ENCODE measurements at regions not wholly inside any gene's neighbourhood (a gene's known extent, or its start where the extent isn't known, plus 50 kb on each side); places are given as distances from the start of the nearest gene placed in this dataset.

GRCh38 chr14:98122527-98122926 lies 1149.5 kb downstream of the BCL11B start:
- no CpG with 5 or more reads among the region's 4 CpGs for WGBS (ENCODE audit: extremely low coverage, insufficient coverage, insufficient read length)
- H2BK12ac ChIP-seq (ENCODE audit: low read length), result no peak overlapping the region
- H3K9me3 ChIP-seq (ENCODE audit: insufficient read depth, low read depth, low read length), result peaks cover 2% of the 10 kb centered on the region
- H3K4me3 ChIP-seq (ENCODE audit: low read depth, low read length), result no peak overlapping the region
- no peaks in the 10 kb centered on the region for H3K36me3 ChIP-seq (ENCODE audit: control insufficient read depth in 1 of 2, insufficient read depth in 2 of 2, low read length in 2 of 2)
- no peak for DNase-seq
- H2AFZ ChIP-seq (ENCODE audit: insufficient read depth, low read length, poor library complexity), result no peak overlapping the region
- no peaks in the 10 kb centered on the region for H3K79me1 ChIP-seq (ENCODE audit: low read length)
- H3K27ac ChIP-seq (ENCODE audit: low read depth, low read length), result no peak overlapping the region
- H2AK5ac ChIP-seq (ENCODE audit: low read length), result no peak overlapping the region
- H4K12ac ChIP-seq (ENCODE audit: low read depth, low read length), result no peak overlapping the region
- no peak overlapping the region for H3K18ac ChIP-seq (ENCODE audit: low read length)
- H4K8ac ChIP-seq (ENCODE audit: low read depth, low read length), result no peak overlapping the region
- no peaks in the 10 kb centered on the region for H3K27me3 ChIP-seq (ENCODE audit: insufficient read depth, low read length)
- no peak overlapping the region for H3K4ac ChIP-seq (ENCODE audit: low read depth, low read length)
- no peak overlapping the region for H3K23ac ChIP-seq (ENCODE audit: low read length)
- H3K14ac ChIP-seq (ENCODE audit: low read length), result no peak overlapping the region
- H3K4me2 ChIP-seq (ENCODE audit: low read length), result no peak overlapping the region
- no peak overlapping the region for H2BK120ac ChIP-seq (ENCODE audit: insufficient read depth, low read length, poor library complexity)
- no peak overlapping the region for H2BK5ac ChIP-seq (ENCODE audit: low read depth, low read length, poor library complexity)
- no peak overlapping the region for H3K9ac ChIP-seq (ENCODE audit: low read length)
- no peaks in the 10 kb centered on the region for H3K79me2 ChIP-seq (ENCODE audit: control insufficient read depth, insufficient read depth, low read length, poor library complexity)
- H3K4me1 ChIP-seq (ENCODE audit: control insufficient read depth in 1 of 2, insufficient read depth in 2 of 2, low read length in 2 of 2), result no peaks in the 10 kb centered on the region
- H4K91ac ChIP-seq (ENCODE audit: low read depth, low read length), result no peak overlapping the region

GRCh38 chr14:98130691-98131090 lies 1141.3 kb downstream of the BCL11B start:
- Histone ChIP-seq H2BK12ac (ENCODE audit: low read length) (no peak overlapping the region), H4K91ac (ENCODE audit: low read depth, low read length) (no peak overlapping the region), H3K4me1 (ENCODE audit: control insufficient read depth in 1 of 2, insufficient read depth in 2 of 2, low read length in 2 of 2) (no peaks in the 10 kb centered on the region), H3K9me3 (ENCODE audit: insufficient read depth, low read depth, low read length) (no peaks in the 10 kb centered on the region), H4K12ac (ENCODE audit: low read depth, low read length) (no peak overlapping the region), H3K27me3 (ENCODE audit: insufficient read depth, low read length) (no peaks in the 10 kb centered on the region), H3K4me3 (ENCODE audit: low read depth, low read length) (no peak overlapping the region), H3K4me2 (ENCODE audit: low read length) (no peak overlapping the region), H3K4ac (ENCODE audit: low read depth, low read length) (no peak overlapping the region), H2BK5ac (ENCODE audit: low read depth, low read length, poor library complexity) (no peak overlapping the region), H3K36me3 (ENCODE audit: control insufficient read depth in 1 of 2, insufficient read depth in 2 of 2, low read length in 2 of 2) (no peaks in the 10 kb centered on the region), H3K9ac (ENCODE audit: low read length) (no peak overlapping the region), H3K27ac (ENCODE audit: low read depth, low read length) (no peak overlapping the region), H3K23ac (ENCODE audit: low read length) (no peak overlapping the region), H2AFZ (ENCODE audit: insufficient read depth, low read length, poor library complexity) (no peak overlapping the region), H2AK5ac (ENCODE audit: low read length) (no peak overlapping the region), H3K14ac (ENCODE audit: low read length) (no peak overlapping the region), H3K18ac (ENCODE audit: low read length) (no peak overlapping the region), H2BK120ac (ENCODE audit: insufficient read depth, low read length, poor library complexity) (no peak overlapping the region), H3K79me2 (ENCODE audit: control insufficient read depth, insufficient read depth, low read length, poor library complexity) (no peaks in the 10 kb centered on the region), H3K79me1 (ENCODE audit: low read length) (no peaks in the 10 kb centered on the region), H4K8ac (ENCODE audit: low read depth, low read length) (no peak overlapping the region)
- no CpG with 5 or more reads among the region's 2 CpGs for WGBS (ENCODE audit: extremely low coverage, insufficient coverage, insufficient read length)
- peak in 1 of 2 donors; percentile 4 for DNase-seq

- Histone ChIP-seq H2AFZ (ENCODE audit: insufficient read depth, low read length, poor library complexity) (no peak overlapping the region), H3K79me1 (ENCODE audit: low read length) (no peaks in the 10 kb centered on the region), H2BK120ac (ENCODE audit: insufficient read depth, low read length, poor library complexity) (no peak overlapping the region), H3K4me1 (ENCODE audit: control insufficient read depth in 1 of 2, insufficient read depth in 2 of 2, low read length in 2 of 2) (no peaks in the 10 kb centered on the region), H3K4ac (ENCODE audit: low read depth, low read length) (no peak overlapping the region), H3K4me2 (ENCODE audit: low read length) (no peak overlapping the region), H3K14ac (ENCODE audit: low read length) (no peak overlapping the region), H2BK5ac (ENCODE audit: low read depth, low read length, poor library complexity) (no peak overlapping the region), H3K18ac (ENCODE audit: low read length) (no peak overlapping the region), H3K36me3 (ENCODE audit: control insufficient read depth in 1 of 2, insufficient read depth in 2 of 2, low read length in 2 of 2) (no peaks in the 10 kb centered on the region), H3K4me3 (ENCODE audit: low read depth, low read length) (no peak overlapping the region), H4K12ac (ENCODE audit: low read depth, low read length) (no peak overlapping the region), H2AK5ac (ENCODE audit: low read length) (no peak overlapping the region), H3K79me2 (ENCODE audit: control insufficient read depth, insufficient read depth, low read length, poor library complexity) (no peaks in the 10 kb centered on the region), H4K8ac (ENCODE audit: low read depth, low read length) (no peak overlapping the region), H3K9ac (ENCODE audit: low read length) (no peak overlapping the region), H4K91ac (ENCODE audit: low read depth, low read length) (no peak overlapping the region), H3K9me3 (ENCODE audit: insufficient read depth, low read depth, low read length) (no peaks in the 10 kb centered on the region), H3K27ac (ENCODE audit: low read depth, low read length) (no peak overlapping the region), H2BK12ac (ENCODE audit: low read length) (no peak overlapping the region), H3K23ac (ENCODE audit: low read length) (no peak overlapping the region), H3K27me3 (ENCODE audit: insufficient read depth, low read length) (no peaks in the 10 kb centered on the region)
- DNase-seq, result no peak
- no CpG with 5 or more reads among the region's 1 CpG for WGBS (ENCODE audit: extremely low coverage, insufficient coverage, insufficient read length)
Observed at GRCh38 chr14:98131406-98131805, 1140.6 kb downstream of the BCL11B start.

- H3K27ac ChIP-seq (ENCODE audit: low read depth, low read length), result no peak overlapping the region
- H3K14ac ChIP-seq (ENCODE audit: low read length), result no peak overlapping the region
- H2AFZ ChIP-seq (ENCODE audit: insufficient read depth, low read length, poor library complexity), result no peak overlapping the region
- H3K79me2 ChIP-seq (ENCODE audit: control insufficient read depth, insufficient read depth, low read length, poor library complexity), result no peaks in the 10 kb centered on the region
- H3K9me3 ChIP-seq (ENCODE audit: insufficient read depth, low read depth, low read length), result no peaks in the 10 kb centered on the region
- H3K4ac ChIP-seq (ENCODE audit: low read depth, low read length), result no peak overlapping the region
- H3K9ac ChIP-seq (ENCODE audit: low read length), result no peak overlapping the region
- no peak overlapping the region for H2BK5ac ChIP-seq (ENCODE audit: low read depth, low read length, poor library complexity)
- no peak overlapping the region for H2BK12ac ChIP-seq (ENCODE audit: low read length)
- no peak overlapping the region for H2AK5ac ChIP-seq (ENCODE audit: low read length)
- H3K4me3 ChIP-seq (ENCODE audit: low read depth, low read length), result no peak overlapping the region
- H3K18ac ChIP-seq (ENCODE audit: low read length), result no peak overlapping the region
- H3K4me2 ChIP-seq (ENCODE audit: low read length), result no peak overlapping the region
- H4K12ac ChIP-seq (ENCODE audit: low read depth, low read length), result no peak overlapping the region
- no peaks in the 10 kb centered on the region for H3K36me3 ChIP-seq (ENCODE audit: control insufficient read depth in 1 of 2, insufficient read depth in 2 of 2, low read length in 2 of 2)
- no peak overlapping the region for H2BK120ac ChIP-seq (ENCODE audit: insufficient read depth, low read length, poor library complexity)
- H3K79me1 ChIP-seq (ENCODE audit: low read length), result no peaks in the 10 kb centered on the region
- H4K8ac ChIP-seq (ENCODE audit: low read depth, low read length), result no peak overlapping the region
- H3K27me3 ChIP-seq (ENCODE audit: insufficient read depth, low read length), result no peaks in the 10 kb centered on the region
- WGBS (ENCODE audit: extremely low coverage, insufficient coverage, insufficient read length), result no CpG with 5 or more reads among the region's 4 CpGs
- DNase-seq, result no peak
- H3K4me1 ChIP-seq (ENCODE audit: control insufficient read depth in 1 of 2, insufficient read depth in 2 of 2, low read length in 2 of 2), result no peaks in the 10 kb centered on the region
- H4K91ac ChIP-seq (ENCODE audit: low read depth, low read length), result no peak overlapping the region
- H3K23ac ChIP-seq (ENCODE audit: low read length), result no peak overlapping the region
Observed at GRCh38 chr14:98133806-98134205, 1138.2 kb downstream of the BCL11B start.
